ENCODE measurements at regions not wholly inside any gene's neighbourhood (a gene's known extent, or its start where the extent isn't known, plus 50 kb on each side); places are given as distances from the start of the nearest gene placed in this dataset.

DNA sequence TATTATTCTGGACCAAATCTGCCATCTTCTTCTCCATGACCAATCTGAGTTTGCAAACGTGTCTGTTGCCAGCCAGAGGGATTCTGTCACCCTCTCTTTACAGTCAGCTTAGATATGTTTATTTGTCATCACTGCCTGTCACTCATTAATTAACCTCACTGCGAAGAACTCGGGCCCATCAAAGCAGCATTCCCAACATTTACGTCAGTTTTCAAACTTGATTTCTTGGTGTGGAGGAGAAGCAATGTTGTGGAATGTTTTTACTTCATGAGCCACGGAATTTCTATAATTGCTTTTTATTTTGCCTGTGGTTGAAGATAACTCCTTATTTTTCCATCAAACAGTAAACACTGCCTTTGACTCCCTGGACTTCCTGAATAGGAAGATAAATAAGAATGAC is 91.8 kb upstream of the CNKSR3 start:
- TF ChIP-seq, protein P1, sequence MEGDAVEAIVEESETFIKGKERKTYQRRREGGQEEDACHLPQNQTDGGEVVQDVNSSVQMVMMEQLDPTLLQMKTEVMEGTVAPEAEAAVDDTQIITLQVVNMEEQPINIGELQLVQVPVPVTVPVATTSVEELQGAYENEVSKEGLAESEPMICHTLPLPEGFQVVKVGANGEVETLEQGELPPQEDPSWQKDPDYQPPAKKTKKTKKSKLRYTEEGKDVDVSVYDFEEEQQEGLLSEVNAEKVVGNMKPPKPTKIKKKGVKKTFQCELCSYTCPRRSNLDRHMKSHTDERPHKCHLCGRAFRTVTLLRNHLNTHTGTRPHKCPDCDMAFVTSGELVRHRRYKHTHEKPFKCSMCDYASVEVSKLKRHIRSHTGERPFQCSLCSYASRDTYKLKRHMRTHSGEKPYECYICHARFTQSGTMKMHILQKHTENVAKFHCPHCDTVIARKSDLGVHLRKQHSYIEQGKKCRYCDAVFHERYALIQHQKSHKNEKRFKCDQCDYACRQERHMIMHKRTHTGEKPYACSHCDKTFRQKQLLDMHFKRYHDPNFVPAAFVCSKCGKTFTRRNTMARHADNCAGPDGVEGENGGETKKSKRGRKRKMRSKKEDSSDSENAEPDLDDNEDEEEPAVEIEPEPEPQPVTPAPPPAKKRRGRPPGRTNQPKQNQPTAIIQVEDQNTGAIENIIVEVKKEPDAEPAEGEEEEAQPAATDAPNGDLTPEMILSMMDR (IDR thresholded peaks at IDR 0.05 in 8 of 11, conservative IDR thresholded peaks at IDR 0.05 in 3 of 11), result no peak
- peak in 1 of 3 donors; percentile 39 for TF ChIP-seq POLR2AphosphoS5 (IDR thresholded peaks at IDR 0.05)
